Breast epithelium (tissue), 4 donors: ENCODE measurements at regions not wholly inside any gene's neighbourhood (a gene's known extent, or its start where the extent isn't known, plus 50 kb on each side); places are given as distances from the start of the nearest gene placed in this dataset.
A peak's percentile ranks its signal among the peaks of the same experiment; 100 is the strongest.
"Not testable (repeated sequence)": the region's sequence is repeated elsewhere in the genome, so short reads cannot be mapped to it uniquely, and the experiment has no call there.

Source experiments
- DNase-seq, 2 donors: peaks; one replicate each; pipeline ENCODE4 v3.0.0-alpha.2; 2019; ENCODE audit warnings: low spot score in 2 of 2
- H3K27ac ChIP-seq, 2 donors: fragments of 200-600 bp; sonication (generic) in 1 of 2; one replicate each; pipeline ENCODE4 v1.5.1; 2016 to 2019; ENCODE audit warnings: mild to moderate bottlenecking in 1 of 2
- H3K27me3 ChIP-seq, 2 donors: fragments of 200-600 bp; sonication (generic) in 1 of 2; one replicate each; pipeline versions ENCODE4 v1.5.1 to v1.6.0; 2017 to 2019; ENCODE audit warnings: control low read depth in 1 of 2, mild to moderate bottlenecking in 1 of 2
- H3K36me3 ChIP-seq: fragments of 200-600 bp; one replicate; pipeline ENCODE4 v1.5.1; 2019
- H3K4me1 ChIP-seq, 2 donors: fragments of 200-600 bp; sonication (generic); one replicate each; pipeline ENCODE4 v1.5.1; 2016 to 2019; ENCODE audit warnings: control low read depth in 1 of 2
- H3K4me3 ChIP-seq, 3 donors: fragments of 200-600 bp; sonication (generic); 1 replicate in 2 of 3; 2 replicates in 1 of 3; pipeline ENCODE4 v1.5.1; 2016 to 2019; ENCODE audit warnings: mild to moderate bottlenecking in 3 of 3, moderate library complexity in 2 of 3
- H3K9me3 ChIP-seq, 2 donors: fragments of 200-600 bp; sonication (generic) in 1 of 2; one replicate each; pipeline ENCODE4 v1.5.1; 2016 to 2019; ENCODE audit warnings: control low read depth in 1 of 2
- POLR2A ChIP-seq: fragments of 450-650 bp; IDR thresholded peaks from one replicate; pipeline ENCODE4 v1.6.1; 2016; ENCODE audit warnings: antibody characterized with exemption, mild to moderate bottlenecking, moderate library complexity
- POLR2AphosphoS5 ChIP-seq, 3 donors: sonication (generic); formaldehyde crosslinking; IDR thresholded peaks; one replicate each; pipeline ENCODE4 v1.6.1; 2017; ENCODE audit warnings: antibody characterized with exemption in 3 of 3
- intact Hi-C: fragments of 100-400 bp; cut with DNase I; formaldehyde crosslinking; loops from one replicate; pipeline ENCODE4 v1.15.1; 2023; ENCODE audit warnings: low total_unique reads
- TF ChIP-seq, protein P1 (sequence below), 3 donors: fragments of 450-650 bp; IDR thresholded peaks; one replicate each; pipeline ENCODE4 v1.5.1; 2016 to 2017; ENCODE audit warnings: antibody characterized with exemption in 3 of 3, mild to moderate bottlenecking in 3 of 3, moderate library complexity in 3 of 3

DNA sequence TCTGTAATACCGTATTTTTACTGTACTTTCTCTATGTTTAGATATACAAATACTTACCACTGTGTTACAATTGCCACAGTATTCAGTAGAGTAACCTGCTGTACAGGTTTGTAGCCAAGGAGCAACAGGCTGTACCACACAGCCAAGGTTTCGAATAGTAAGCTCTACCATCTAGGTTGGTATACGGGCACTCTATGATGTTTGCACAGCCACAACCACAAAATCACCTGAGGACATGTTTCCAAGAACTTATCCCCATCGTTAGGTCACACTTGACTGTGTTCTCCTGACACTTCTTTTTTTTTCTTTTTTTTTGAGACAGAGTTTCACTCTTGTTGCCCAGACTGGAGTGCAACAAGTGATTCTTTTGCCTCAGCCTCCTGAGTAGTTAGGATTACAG, 134.6 kb upstream of the TRIM24 start:
- intact Hi-C loops = no loop called here
- no peaks in the 10 kb centered on the region for H3K27me3 ChIP-seq
- no peak overlapping the region for H3K27ac ChIP-seq
- H3K4me1 ChIP-seq = no peaks in the 10 kb centered on the region
- TF ChIP-seq, protein P1, sequence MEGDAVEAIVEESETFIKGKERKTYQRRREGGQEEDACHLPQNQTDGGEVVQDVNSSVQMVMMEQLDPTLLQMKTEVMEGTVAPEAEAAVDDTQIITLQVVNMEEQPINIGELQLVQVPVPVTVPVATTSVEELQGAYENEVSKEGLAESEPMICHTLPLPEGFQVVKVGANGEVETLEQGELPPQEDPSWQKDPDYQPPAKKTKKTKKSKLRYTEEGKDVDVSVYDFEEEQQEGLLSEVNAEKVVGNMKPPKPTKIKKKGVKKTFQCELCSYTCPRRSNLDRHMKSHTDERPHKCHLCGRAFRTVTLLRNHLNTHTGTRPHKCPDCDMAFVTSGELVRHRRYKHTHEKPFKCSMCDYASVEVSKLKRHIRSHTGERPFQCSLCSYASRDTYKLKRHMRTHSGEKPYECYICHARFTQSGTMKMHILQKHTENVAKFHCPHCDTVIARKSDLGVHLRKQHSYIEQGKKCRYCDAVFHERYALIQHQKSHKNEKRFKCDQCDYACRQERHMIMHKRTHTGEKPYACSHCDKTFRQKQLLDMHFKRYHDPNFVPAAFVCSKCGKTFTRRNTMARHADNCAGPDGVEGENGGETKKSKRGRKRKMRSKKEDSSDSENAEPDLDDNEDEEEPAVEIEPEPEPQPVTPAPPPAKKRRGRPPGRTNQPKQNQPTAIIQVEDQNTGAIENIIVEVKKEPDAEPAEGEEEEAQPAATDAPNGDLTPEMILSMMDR (IDR thresholded peaks at IDR 0.05) = no peak
- H3K4me3 ChIP-seq = no peak overlapping the region
- peaks cover 13 to 29% of the 10 kb centered on the region in 2 donors for H3K9me3 ChIP-seq
- DNase-seq = no peak
- no peaks in the 10 kb centered on the region for H3K36me3 ChIP-seq

DNA sequence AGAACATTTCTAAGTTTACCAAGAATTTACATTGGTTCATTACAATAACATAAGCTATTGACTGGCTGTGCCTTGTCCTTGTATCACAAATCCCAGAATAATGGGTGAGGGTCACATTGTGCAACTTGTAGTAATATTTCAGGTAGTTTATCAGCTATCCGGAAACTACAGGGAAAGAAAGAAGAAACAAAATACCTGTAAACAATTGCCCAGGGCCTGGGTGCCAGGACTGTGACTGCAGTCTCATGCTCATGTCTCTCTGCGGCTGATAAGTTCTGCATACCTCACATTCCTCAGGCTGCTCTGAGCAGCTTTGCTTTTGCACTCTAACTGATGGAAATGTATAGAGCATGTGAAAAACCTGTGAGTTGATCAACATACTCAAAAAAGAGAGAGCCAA, 131.8 kb upstream of the TRIM24 start:
- no peaks in the 10 kb centered on the region for H3K36me3 ChIP-seq
- no peaks in the 10 kb centered on the region for H3K27me3 ChIP-seq
- H3K9me3 ChIP-seq = peaks cover 37 to 49% of the 10 kb centered on the region in 2 donors
- intact Hi-C loops = no loop called here
- no peak overlapping the region for H3K4me3 ChIP-seq
- no peak overlapping the region for H3K27ac ChIP-seq
- DNase-seq = no peak
- H3K4me1 ChIP-seq = no peaks in the 10 kb centered on the region
- no peak for TF ChIP-seq POLR2A
- no peak for TF ChIP-seq POLR2AphosphoS5 (IDR thresholded peaks at IDR 0.05)
- TF ChIP-seq, protein P1 (IDR thresholded peaks at IDR 0.05) = no peak

DNA sequence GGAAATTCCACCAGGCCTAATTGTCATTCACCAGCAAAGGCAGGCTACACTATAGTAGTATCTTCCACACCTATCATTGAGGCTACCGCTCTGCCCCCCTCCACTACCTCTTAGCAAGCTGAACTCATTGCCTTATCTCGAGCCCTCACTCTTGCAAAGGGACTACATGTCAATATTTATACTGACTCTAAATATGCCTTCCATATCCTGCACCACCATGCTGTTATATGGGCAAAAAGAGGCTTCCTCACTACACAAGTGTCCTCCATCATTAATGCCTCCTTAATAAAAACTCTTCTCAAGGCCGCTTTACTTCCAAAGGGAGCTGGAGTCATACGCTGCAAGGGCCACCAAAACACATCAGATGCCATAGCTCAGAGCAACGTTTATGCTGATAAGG, 127.2 kb upstream of the TRIM24 start:
- intact Hi-C loops, H3K36me3 ChIP-seq, H3K4me3 ChIP-seq, H3K4me1 ChIP-seq, H3K27me3 ChIP-seq, DNase-seq, H3K27ac ChIP-seq: not testable (repeated sequence)
- H3K9me3 ChIP-seq = peaks cover 44 to 65% of the 10 kb centered on the region in 2 donors

DNA sequence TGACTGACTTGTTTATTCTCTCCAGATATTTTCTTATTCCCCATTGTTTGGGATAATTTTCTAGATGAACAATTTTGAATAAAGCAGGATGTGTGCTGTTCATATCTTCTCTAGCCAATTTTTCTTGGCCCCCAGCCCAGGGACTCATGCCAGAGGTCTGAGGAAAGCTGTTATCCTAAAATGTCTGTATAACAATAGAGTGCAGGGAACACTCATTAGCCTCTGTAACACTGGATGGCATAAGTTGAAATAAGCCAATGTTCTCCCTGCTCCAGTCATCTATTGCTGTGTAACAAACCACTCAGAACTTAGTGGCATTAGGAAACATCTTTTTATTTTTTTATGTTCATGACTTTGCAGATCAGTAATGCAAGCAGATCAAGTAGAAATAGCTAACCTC, 121.7 kb upstream of the TRIM24 start:
- DNase-seq = peak; percentile 53 to 66
- H3K9me3 ChIP-seq = peaks cover 29 to 60% of the 10 kb centered on the region in 2 donors
- TF ChIP-seq, protein P1 (IDR thresholded peaks at IDR 0.05) = no peak
- peak in 1 of 3 donors; percentile 27 for TF ChIP-seq POLR2AphosphoS5 (IDR thresholded peaks at IDR 0.05)
- TF ChIP-seq POLR2A = no peak
- peak overlapping the region in 1 of 2 donors; percentile 25 for H3K27ac ChIP-seq
- H3K4me1 ChIP-seq = no peaks in the 10 kb centered on the region
- H3K27me3 ChIP-seq = no peaks in the 10 kb centered on the region
- no peaks in the 10 kb centered on the region for H3K36me3 ChIP-seq
- intact Hi-C loops = no loop called here
- H3K4me3 ChIP-seq = no peak overlapping the region

DNA sequence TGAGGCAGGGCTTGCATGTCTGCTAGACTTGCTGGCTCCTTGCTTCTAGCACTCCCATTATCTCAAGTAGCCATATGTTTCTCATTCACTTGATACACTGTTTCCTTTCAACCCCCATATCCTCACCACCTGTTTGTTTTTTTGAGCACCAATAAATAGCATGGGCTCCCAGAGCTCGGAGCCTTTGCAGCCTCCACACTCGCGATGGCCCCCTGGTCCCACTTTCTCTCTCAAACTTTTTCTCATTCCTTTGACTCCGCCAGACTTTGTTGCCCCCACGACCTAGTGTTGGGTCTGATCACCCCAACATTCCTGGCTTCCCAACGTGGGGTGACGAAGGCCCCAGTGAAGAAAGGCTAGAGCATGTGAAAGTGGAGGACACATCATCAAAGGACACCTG, 120.8 kb upstream of the TRIM24 start:
- H3K4me1 ChIP-seq, intact Hi-C loops, DNase-seq, H3K36me3 ChIP-seq, H3K27me3 ChIP-seq, H3K4me3 ChIP-seq: not testable (repeated sequence)
- Histone ChIP-seq H3K9me3 (peaks cover 25 to 55% of the 10 kb centered on the region in 2 donors), H3K27ac (peak overlapping the region; percentile 7 to 74)

DNA sequence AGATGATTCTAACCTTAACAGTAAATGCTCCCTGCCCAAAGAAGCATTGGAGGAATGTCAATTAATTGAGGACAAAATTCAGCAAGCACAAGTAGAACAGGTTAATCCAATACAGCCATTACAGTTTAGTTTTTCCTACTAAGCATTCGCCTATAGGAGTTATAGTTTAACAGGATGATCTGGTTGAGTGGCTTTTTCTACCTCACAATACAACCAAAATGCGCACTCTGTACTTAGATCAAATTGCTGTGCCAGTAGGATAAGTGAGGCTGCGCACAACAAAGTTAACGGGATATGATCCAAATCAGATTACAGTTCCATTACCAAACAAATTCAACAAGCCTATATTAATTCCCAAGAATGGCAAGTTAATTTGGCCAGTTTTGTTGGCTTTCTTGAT, 117.1 kb upstream of the TRIM24 start:
- intact Hi-C loops = no loop called here
- no peak for DNase-seq
- peaks cover 31 to 62% of the 10 kb centered on the region in 2 donors for H3K9me3 ChIP-seq

More for the DNA sequence above, 117.1 kb upstream of the TRIM24 start:
- no peak overlapping the region for H3K4me3 ChIP-seq
- no peak for TF ChIP-seq POLR2AphosphoS5 (IDR thresholded peaks at IDR 0.05)
- TF ChIP-seq POLR2A = no peak
- TF ChIP-seq, protein P1 (IDR thresholded peaks at IDR 0.05) = no peak
- no peak overlapping the region for H3K27ac ChIP-seq
- no peaks in the 10 kb centered on the region for H3K4me1 ChIP-seq
- no peaks in the 10 kb centered on the region for H3K36me3 ChIP-seq
- H3K27me3 ChIP-seq = no peaks in the 10 kb centered on the region
